GM06990 (cell line): ENCODE measurements at regions not wholly inside any gene's neighbourhood (a gene's known extent, or its start where the extent isn't known, plus 50 kb on each side); places are given as distances from the start of the nearest gene placed in this dataset.

ENCODE experiments used
- DNase-seq: peaks from one replicate; pipeline ENCODE4 v3.0.0-alpha.2; 2011; ENCODE audit not compliant: insufficient read length; ENCODE audit errors: extremely low read depth
- H3K27me3 ChIP-seq: replicated peaks from 2 replicates; pipeline ENCODE4 v1.6.0; 2011; ENCODE audit warnings: low read length; ENCODE audit not compliant: control insufficient read depth, insufficient read depth
- H3K36me3 ChIP-seq: 2 replicates; pipeline ENCODE4 v1.5.1; 2011; ENCODE audit warnings: low read length; ENCODE audit not compliant: control insufficient read depth, insufficient read depth
- H3K4me3 ChIP-seq: replicated peaks from 2 replicates; pipeline ENCODE4 v1.5.1; 2011; ENCODE audit warnings: low read depth, mild to moderate bottlenecking, control low read depth, low read length
- TF ChIP-seq, protein P1 (sequence below): IDR thresholded peaks from 2 replicates; pipeline ENCODE4 v1.5.1; 2011; ENCODE audit warnings: low read length, control low read depth, mild to moderate bottlenecking, inconsistent platforms; ENCODE audit not compliant: insufficient read depth, poor library complexity, severe bottlenecking

DNA sequence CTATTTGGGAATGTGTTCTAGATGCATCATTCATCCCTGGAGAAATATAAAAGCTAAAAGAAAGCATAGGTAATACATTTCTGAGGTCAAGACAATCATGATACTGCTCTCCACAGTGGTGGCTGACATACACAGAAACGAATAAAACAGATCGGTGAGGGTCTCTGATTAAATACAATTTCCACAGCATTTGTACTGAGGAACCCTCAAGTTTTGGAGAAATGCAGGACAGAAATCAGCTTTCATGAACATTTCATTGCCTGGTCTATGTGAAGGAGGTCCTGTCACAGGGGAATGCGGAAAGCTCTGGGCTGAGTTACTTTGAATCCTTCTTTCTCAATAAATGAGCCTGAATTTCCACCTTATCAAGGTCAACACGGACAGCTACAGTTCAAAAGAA is 67.9 kb upstream of the ITGB1 start:
- Histone ChIP-seq H3K4me3 (no peak overlapping the region), H3K36me3 (no peaks in the 10 kb centered on the region), H3K27me3 (no peaks in the 10 kb centered on the region)
- TF ChIP-seq, protein P1, sequence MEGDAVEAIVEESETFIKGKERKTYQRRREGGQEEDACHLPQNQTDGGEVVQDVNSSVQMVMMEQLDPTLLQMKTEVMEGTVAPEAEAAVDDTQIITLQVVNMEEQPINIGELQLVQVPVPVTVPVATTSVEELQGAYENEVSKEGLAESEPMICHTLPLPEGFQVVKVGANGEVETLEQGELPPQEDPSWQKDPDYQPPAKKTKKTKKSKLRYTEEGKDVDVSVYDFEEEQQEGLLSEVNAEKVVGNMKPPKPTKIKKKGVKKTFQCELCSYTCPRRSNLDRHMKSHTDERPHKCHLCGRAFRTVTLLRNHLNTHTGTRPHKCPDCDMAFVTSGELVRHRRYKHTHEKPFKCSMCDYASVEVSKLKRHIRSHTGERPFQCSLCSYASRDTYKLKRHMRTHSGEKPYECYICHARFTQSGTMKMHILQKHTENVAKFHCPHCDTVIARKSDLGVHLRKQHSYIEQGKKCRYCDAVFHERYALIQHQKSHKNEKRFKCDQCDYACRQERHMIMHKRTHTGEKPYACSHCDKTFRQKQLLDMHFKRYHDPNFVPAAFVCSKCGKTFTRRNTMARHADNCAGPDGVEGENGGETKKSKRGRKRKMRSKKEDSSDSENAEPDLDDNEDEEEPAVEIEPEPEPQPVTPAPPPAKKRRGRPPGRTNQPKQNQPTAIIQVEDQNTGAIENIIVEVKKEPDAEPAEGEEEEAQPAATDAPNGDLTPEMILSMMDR = no peak
- no peak for DNase-seq

GRCh38 chr10:33025039-33025438 is 67.0 kb upstream of the ITGB1 start:
- TF ChIP-seq, protein P1 = no peak
- H3K36me3 ChIP-seq = no peaks in the 10 kb centered on the region

GRCh38 chr10:33022691-33023090 is 64.7 kb upstream of the ITGB1 start:
- Histone ChIP-seq H3K4me3 (no peak overlapping the region), H3K36me3 (no peaks in the 10 kb centered on the region), H3K27me3 (no peaks in the 10 kb centered on the region)
- no peak for DNase-seq
- TF ChIP-seq, protein P1 = no peak

More at GRCh38 chr10:33025039-33025438, 67.0 kb upstream of the ITGB1 start:
- no peak for DNase-seq
- H3K4me3 ChIP-seq = no peak overlapping the region
- H3K27me3 ChIP-seq = no peaks in the 10 kb centered on the region

GRCh38 chr10:33022090-33022489 is 64.1 kb upstream of the ITGB1 start:
- Histone ChIP-seq H3K36me3 (no peaks in the 10 kb centered on the region), H3K27me3 (no peaks in the 10 kb centered on the region), H3K4me3 (no peak overlapping the region)
- DNase-seq = no peak
- TF ChIP-seq, protein P1 = no peak

DNA sequence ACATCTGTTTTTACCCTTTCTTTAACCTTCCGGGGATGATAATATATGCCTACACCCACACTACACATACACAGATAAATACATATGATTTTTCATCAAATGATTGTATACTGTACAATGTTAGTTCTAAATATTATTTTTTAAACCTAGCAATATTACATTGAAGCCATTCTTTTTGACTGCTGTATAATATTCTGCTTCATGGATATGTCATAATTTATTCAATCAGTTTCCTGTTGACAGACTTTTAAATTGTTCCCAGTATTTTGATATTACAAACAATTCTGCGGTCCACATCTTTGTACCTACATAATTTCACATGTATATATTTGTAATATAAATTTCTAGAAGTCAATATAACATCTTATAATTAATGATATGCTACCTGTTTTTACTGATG is 59.0 kb upstream of the ITGB1 start:
- TF ChIP-seq, protein P1 = no peak
- H3K4me3 ChIP-seq = no peak overlapping the region
- no peak for DNase-seq

More for the DNA sequence above, 59.0 kb upstream of the ITGB1 start:
- Histone ChIP-seq H3K27me3 (no peaks in the 10 kb centered on the region), H3K36me3 (no peaks in the 10 kb centered on the region)
